COLO668 (cell line): ENCODE measurements at regions not wholly inside any gene's neighbourhood (a gene's known extent, or its start where the extent isn't known, plus 50 kb on each side); places are given as distances from the start of the nearest gene placed in this dataset.
"Not testable (repeated sequence)": the region's sequence is repeated elsewhere in the genome, so short reads cannot be mapped to it uniquely, and the experiment has no call there.

ENCODE experiments used
- DNase-seq: peaks from one replicate; lab custom pipeline; 2025; ENCODE audit not compliant: unreplicated experiment; lab: John Stamatoyannopoulos, UW

DNA sequence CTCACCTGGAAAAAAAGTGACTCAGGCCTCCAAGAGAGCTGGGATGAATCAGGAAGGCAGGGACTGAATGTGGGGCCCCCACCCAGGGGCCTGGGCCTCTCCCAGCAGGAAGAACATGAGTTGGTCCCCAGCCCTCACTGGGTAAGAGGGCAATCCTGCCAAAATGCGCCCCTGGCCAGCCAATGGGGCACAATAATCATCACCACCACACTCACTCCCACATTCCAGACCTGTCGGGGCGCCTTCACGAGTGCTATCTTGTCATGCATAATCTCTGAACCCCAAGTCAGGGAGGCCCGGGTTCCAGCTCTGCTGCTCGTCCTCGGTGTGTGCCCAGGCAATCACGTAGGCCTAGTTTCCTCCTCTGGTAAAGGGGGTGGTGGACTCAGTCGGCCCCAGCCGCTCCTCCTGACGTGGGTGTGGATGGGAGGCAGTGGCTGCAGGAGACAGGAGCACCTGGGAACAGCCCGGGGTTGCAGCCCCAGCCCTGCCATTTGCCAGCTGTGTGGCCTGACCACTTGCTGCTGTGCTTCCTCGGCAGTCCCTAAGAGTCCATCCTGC, 115.1 kb downstream of the CYP26B1 start:
- DNase-seq = no peak

DNA sequence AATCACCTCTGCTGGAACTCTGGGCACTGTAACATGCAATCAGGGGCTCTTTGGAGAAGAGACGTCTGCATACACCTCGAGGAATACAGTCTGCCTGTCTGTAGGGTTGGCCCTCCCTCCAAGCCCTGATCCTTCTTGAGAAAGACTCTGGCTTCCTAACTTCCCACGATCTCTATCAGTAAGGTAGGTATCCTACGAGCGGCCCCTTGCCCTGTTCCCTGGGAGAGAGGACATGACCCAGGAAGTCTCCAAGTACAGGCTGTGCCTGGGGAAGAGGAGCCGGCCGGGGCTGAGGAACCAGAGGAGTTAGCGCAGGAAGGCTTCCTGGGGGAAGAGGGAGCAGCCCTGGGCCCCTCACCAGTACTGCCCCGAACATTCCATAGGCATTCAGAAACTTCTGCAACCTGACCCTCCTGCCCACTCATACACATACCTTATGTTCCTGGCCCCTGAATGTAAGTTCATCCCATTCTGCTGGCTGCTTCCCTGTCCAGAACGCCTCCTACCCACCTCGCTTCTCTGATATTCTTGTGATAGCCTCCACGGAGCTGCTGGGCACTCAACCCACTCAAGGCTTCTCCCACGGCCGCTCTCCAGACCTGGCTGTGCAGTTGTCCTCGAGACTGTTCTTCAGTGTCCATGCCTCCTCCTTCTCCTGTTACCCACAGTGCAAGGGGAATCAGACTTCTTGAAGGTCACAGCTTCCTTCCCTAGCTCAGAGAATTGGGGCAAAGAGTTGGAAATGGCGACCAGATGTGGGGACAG, 116.1 kb downstream of the CYP26B1 start:
- DNase-seq = no peak

DNA sequence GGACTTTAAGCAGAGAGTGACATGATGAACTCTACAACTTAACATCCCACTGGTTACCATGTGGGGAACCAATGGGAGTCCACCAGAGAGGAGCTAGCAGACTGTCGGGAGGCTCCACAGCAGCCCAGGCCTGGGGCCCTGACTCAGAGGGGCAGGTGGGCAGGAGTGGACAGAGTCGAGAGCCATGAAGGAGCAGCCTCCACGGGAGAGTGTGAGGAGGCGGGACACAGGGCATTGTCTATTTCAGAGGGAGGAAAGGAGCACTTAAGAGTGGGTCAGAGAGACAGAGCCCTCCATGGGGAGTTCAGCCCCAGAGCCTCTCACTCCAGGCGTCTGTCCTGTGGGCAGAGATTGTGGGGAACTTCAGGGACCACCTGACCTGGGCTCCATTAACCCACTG, 118.7 kb downstream of the CYP26B1 start:
- DNase-seq = no peak

- no peak for DNase-seq
Observed at GRCh38 chr2:72028351-72028995, 119.2 kb downstream of the CYP26B1 start.

GRCh38 chr2:72027426-72028161, 120.1 kb downstream of the CYP26B1 start:
- no peak for DNase-seq

DNA sequence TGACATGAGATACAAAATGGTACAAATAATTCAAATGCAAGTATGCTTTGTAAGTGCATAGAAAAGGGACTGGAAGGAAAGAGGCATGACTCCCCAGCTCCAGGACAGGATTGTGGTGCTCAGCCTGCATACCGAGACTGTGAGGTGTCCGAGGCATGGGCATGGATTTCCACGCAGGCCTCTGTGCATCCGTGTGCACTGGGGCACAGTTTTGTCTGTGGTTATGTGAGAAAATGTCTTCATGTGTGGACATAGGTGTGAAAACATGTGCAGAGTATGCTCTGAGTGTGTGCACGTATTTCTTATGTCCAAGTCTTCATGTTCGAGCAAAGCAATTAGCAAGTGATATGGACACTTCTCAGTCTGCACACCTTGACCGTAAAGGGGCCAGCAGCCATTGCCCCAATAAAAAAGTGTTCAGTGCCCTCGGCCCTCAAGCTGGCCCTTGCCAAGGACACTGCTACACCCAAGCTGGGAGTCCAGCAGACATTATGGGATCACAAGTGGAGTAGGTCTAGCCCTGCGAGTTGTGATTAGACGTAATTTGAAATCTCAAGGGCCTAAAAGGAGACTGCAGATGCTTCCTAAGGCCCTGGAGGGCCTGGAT, 120.7 kb downstream of the CYP26B1 start:
- DNase-seq = no peak

DNA sequence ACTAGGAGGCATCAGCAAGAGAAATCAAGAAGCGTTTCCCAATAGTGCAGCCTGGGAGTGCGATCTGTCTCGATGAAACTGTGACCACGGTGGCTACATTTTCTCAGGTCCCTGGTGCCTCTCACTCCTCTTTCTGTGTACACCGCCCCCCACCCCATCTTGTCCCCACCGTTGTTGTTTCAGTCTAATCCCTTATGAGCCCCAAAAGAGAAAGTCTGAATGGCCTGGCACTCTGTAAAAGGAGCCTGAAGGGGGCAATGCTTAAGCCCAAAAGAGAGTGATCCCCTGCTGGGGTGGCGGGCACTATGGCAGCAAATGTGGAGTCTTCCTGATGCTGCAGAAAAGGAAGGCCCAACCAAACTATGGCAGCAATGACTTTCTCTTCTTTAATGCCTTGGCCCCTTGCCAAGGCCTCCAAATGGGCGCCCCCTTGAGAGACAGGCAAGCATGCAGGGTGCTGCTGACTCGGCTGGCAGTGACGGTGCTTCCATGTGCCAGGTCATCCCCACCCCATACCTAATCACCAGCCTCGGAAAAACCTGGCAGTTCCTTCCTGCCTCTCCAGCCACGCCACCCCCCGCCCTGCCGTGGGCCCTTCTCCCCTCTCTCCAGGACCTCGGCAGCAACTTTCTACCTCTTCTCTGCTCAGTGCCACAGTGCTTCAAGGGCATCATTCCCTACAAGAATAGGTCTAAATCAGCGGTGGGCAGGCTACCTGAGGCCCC, 123.0 kb downstream of the CYP26B1 start:
- no peak for DNase-seq

- no peak for DNase-seq
Observed at GRCh38 chr2:72023678-72024390, 123.8 kb downstream of the CYP26B1 start.

DNA sequence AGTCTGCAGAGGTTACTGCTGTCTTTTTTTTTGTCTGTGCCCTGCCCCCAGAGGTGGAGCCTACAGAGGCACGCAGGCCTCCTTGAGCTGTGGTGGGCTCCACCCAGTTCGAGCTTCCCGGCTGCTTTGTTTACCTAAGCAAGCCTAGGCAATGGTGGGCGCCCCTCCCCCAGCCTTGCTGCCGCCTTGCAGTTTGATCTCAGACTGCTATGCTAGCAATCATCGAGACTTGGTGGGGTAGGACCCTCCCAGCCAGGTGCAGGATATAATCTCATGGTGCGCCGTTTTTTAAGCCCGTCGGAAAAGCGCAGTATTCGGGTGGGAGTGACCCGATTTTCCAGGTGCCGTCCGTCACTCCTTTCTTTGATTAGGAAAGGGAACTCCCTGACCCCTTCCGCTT, 126.3 kb downstream of the CYP26B1 start:
- DNase-seq = not testable (repeated sequence)

GRCh38 chr2:72015266-72015665, 132.4 kb downstream of the CYP26B1 start:
- no peak for DNase-seq

- no peak for DNase-seq
Observed at GRCh38 chr2:72014831-72015230, 132.8 kb downstream of the CYP26B1 start.

GRCh38 chr2:72013726-72014125, 133.9 kb downstream of the CYP26B1 start:
- DNase-seq = no peak

- no peak for DNase-seq
Observed at GRCh38 chr2:72012886-72013574, 134.6 kb downstream of the CYP26B1 start.

- DNase-seq = no peak
Observed at GRCh38 chr2:72011791-72012190, 135.9 kb downstream of the CYP26B1 start.

GRCh38 chr2:72011370-72011689, 136.3 kb downstream of the CYP26B1 start:
- no peak for DNase-seq

DNA sequence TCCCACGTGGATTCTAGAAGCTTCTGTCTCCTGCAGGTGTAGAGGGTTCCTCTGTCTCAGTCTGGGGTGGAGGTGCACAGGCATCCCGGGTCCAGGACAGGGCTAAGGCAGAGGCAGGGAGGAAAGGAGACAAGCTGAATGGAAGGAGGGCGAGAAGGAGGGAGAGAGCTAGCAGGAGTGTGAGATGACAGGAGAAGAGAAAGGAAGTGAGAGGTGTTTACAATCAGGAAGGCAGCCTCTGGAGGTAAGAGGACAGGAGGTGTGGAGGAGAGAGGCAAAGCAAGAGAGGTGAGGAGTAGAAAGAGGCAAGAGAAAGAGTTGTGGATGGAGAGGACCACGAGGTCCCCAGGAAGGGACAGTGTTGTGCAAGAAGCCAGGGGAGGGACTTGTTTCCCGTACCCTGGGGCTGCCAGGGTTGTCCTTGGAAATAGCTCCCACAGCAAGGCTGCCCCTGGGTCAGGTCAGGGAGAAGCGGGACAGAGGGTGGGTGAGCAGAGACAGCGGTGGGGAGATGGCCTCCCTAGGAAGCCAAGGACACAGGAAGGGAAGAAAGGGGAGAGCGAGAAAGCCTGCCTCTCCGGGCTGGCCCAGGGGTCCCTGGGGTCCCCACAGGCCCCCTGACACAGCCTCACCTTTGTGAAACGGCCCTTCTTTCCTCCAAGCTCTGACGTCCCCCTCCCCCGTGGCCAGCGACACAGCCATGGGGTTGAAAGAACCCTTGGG, 136.9 kb downstream of the CYP26B1 start:
- no peak for DNase-seq

- no peak for DNase-seq
Observed at GRCh38 chr2:72008608-72009007, 139.1 kb downstream of the CYP26B1 start.

DNA sequence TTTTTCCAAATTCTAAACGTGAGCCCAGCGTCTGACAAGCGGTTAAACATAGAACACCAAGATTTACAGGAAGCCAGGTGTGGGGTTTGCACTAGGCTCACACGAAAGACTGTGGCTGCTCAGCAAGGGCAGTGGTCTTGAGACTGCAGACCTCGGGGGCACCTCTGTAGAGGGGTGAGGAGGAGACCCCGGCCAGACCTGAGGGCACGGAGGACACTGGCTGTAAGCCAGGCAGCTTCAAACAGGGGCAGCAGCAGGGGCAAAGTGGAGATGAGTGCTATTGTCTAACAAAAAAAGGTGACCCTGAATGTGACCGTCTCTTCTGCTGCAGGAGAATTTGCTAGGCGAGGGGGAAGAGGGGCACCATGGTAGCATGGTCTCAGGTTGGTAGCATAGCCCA, 140.3 kb downstream of the CYP26B1 start:
- DNase-seq = no peak

DNA sequence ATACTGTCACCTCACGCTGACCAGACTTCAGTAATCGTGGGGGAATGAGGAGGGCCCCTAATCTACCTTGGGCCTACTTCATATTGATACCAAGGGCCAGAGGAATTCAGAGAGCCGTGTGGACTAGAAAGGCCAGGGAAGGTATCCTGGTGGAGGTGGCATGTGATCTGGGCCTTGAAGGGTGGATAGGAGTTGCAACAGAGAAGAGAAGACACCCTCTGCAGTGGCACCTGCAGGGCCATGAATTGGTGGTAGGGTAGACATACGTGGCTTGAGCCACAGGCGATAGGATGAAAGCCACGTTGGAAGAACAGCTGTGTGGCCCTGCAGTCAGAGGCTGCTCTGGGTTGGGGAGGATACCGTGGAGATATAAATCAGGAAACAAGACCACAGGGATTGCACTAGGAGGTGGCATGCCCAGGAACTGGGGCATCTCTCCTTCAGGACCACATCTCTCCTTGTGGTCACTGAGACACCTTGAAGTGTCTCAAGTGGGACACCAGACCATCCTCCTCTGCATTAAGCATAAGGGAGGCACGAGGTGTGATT, 141.4 kb downstream of the CYP26B1 start:
- DNase-seq = no peak
